Astrocyte (in vitro differentiated cells and primary cell): ENCODE measurements at regions not wholly inside any gene's neighbourhood (a gene's known extent, or its start where the extent isn't known, plus 50 kb on each side); places are given as distances from the start of the nearest gene placed in this dataset.

ENCODE experiments used
- EZH2 ChIP-seq: IDR thresholded peaks from 2 replicates; pipeline ENCODE4 v1.6.1; 2012; ENCODE audit warnings: mild to moderate bottlenecking, low read length, inconsistent platforms; ENCODE audit not compliant: insufficient read depth
- TF ChIP-seq, protein P1 (sequence below): IDR thresholded peaks from 2 replicates; pipeline ENCODE4 v1.5.1; 2011; ENCODE audit warnings: low read depth, mild to moderate bottlenecking, inconsistent platforms, low read length, moderate library complexity; ENCODE audit not compliant: insufficient read depth

DNA sequence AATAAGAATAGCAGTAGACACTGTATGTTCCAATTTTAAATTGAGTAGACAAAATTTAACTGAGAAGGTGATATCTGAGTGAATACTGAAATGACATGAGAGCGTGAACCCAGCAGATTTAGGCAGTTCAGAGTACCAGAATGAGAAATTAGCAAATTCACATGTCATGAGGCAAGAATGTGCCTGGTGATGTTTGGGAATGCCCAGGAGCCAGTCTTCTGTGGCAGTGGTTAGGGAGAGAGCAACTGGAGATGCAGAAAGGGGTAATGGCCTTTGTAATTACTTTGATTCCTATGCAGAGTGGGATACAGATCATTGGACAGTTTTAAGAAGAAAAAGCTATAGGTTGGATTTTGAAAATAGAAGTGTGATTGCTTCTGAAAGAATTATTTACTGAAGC is 621.9 kb downstream of the TECRL start:
- TF ChIP-seq, protein P1, sequence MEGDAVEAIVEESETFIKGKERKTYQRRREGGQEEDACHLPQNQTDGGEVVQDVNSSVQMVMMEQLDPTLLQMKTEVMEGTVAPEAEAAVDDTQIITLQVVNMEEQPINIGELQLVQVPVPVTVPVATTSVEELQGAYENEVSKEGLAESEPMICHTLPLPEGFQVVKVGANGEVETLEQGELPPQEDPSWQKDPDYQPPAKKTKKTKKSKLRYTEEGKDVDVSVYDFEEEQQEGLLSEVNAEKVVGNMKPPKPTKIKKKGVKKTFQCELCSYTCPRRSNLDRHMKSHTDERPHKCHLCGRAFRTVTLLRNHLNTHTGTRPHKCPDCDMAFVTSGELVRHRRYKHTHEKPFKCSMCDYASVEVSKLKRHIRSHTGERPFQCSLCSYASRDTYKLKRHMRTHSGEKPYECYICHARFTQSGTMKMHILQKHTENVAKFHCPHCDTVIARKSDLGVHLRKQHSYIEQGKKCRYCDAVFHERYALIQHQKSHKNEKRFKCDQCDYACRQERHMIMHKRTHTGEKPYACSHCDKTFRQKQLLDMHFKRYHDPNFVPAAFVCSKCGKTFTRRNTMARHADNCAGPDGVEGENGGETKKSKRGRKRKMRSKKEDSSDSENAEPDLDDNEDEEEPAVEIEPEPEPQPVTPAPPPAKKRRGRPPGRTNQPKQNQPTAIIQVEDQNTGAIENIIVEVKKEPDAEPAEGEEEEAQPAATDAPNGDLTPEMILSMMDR: no peak
- TF ChIP-seq EZH2: no peak
